Bronchial epithelial cell (primary cell): ENCODE measurements at regions not wholly inside any gene's neighbourhood (a gene's known extent, or its start where the extent isn't known, plus 50 kb on each side); places are given as distances from the start of the nearest gene placed in this dataset.

Experiments used
- DNase-seq: peaks from one replicate; pipeline ENCODE4 v3.0.0-alpha.2; 2010; ENCODE audit warnings: low read depth
- FAIRE-seq: peaks from 2 replicates; lab custom pipeline; 2011; peaks lifted over from hg19 to GRCh38; lab: Jason Lieb, UNC
- H3K27me3 ChIP-seq: 2 replicates; pipeline ENCODE4 v1.5.1; 2011; ENCODE audit warnings: low read length; ENCODE audit not compliant: control insufficient read depth, insufficient read depth
- H3K36me3 ChIP-seq: 2 replicates; pipeline ENCODE4 v1.5.1; 2011; ENCODE audit warnings: low read length; ENCODE audit not compliant: control insufficient read depth, insufficient read depth
- H3K4me3 ChIP-seq: 2 replicates; pipeline ENCODE4 v1.5.1; 2011; ENCODE audit warnings: mild to moderate bottlenecking, low read depth, low read length, control low read depth
- CTCF ChIP-seq: IDR thresholded peaks from 2 replicates; pipeline ENCODE4 v1.5.1; 2011; ENCODE audit warnings: mild to moderate bottlenecking, moderate library complexity, low read length, control low read depth, inconsistent platforms; ENCODE audit not compliant: insufficient read depth, severe bottlenecking

DNA sequence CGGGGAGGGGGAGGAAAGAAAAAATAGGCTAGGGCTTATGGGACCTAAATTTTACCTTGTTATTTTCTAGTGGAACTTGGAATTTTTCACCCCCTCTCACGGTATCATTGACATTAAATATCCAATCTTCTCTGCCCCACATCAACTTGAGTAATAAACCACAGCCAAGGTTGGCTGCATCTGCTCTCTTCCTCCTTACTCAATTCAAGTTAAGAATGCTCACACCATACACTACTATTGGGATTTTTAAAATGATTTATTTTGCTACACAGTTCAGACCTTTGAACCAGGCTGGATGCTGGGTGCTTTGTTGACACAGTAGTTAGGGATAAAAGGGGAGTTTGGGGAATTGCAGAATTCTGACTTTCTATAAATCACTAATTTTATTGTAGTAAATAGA, 78.2 kb upstream of the DHX15 start:
- no peak for FAIRE-seq
- TF ChIP-seq CTCF: no peak
- H3K27me3 ChIP-seq: peaks cover 1% of the 10 kb centered on the region

GRCh38 chr4:24664956-24665355, 80.6 kb upstream of the DHX15 start:
- Histone ChIP-seq H3K4me3 (no peak overlapping the region), H3K36me3 (no peaks in the 10 kb centered on the region), H3K27me3 (peaks cover 1% of the 10 kb centered on the region)
- DNase-seq (no peak), FAIRE-seq (no peak)
- no peak for TF ChIP-seq CTCF

More for the DNA sequence above, 78.2 kb upstream of the DHX15 start:
- DNase-seq: no peak
- no peaks in the 10 kb centered on the region for H3K36me3 ChIP-seq
- no peak overlapping the region for H3K4me3 ChIP-seq

DNA sequence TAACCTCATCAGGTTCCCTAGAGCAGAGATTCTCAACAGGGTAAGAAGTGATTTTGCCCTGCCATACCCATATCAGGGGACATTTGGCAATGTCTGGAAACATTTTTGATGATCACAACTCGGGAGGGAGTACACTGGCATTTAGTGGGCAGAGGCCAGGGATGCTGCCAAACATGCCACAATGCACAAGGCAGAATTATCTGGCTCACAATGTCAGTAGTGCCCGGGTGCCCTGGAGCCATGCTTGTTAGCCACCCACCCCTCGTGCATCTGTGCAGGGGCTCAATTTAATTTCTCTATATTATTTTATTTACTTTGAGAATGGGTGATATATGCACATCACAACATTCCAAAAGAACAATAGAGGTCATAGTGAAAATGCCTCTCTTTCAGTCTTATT, 82.0 kb upstream of the DHX15 start:
- Histone ChIP-seq H3K27me3 (peaks cover 1% of the 10 kb centered on the region), H3K36me3 (no peaks in the 10 kb centered on the region), H3K4me3 (no peak overlapping the region)
- DNase-seq (no peak), FAIRE-seq (no peak)
- TF ChIP-seq CTCF: no peak

DNA sequence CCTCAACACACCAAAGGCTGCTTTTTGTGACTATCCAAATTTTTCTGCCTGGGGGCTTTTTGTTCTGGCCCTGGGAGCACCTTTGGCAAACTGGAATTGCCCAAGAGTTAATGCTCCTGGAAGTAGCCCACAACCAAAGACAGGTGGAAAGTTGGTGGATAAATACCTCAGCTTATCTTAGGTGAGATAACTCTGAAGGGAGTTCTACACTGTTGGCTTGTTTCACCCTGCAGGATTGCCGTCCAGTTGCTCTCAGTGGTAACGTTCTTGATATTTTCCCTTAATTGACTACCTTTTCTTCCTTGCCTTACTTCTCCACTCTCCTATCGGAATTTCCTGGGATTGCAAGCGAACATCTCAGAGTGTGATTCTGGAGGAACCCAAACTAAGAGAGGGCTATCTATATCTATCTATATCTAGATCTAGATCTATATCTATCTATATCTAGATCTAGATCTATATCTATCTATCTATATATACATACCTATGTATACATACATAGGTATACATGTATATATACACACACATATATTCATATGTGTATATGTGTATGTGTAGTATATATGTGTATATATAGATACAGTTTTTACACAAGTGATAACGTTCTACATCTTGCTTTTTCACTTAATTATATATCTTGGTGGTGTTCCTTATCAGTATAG, 82.6 kb upstream of the DHX15 start:
- DNase-seq (no peak), FAIRE-seq (no peak)
- Histone ChIP-seq H3K4me3 (no peak overlapping the region), H3K27me3 (peaks cover 1% of the 10 kb centered on the region), H3K36me3 (no peaks in the 10 kb centered on the region)
- TF ChIP-seq CTCF: no peak

DNA sequence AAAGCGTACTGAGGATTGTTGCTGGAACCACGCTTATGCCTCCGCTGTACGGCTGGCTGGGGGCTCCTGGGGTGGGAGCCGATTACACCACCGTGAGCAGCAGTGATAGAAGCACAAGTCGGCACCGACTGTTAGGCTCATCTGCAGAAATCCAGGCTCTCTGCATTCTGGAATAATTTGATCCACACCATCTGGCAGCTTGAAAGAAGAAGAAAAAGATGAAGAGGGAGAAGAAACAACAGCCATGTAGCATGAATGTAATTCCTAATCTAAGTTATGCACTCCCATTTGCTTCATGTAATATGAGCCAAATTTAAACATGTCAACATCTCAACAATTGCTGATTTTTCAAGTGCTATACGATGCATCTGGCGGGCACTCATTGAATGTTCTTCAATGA, 84.6 kb upstream of the DHX15 start:
- peaks cover 1% of the 10 kb centered on the region for H3K27me3 ChIP-seq
- DNase-seq (no peak), FAIRE-seq (no peak)
- H3K36me3 ChIP-seq: no peaks in the 10 kb centered on the region
- TF ChIP-seq CTCF: no peak
- no peak overlapping the region for H3K4me3 ChIP-seq

DNA sequence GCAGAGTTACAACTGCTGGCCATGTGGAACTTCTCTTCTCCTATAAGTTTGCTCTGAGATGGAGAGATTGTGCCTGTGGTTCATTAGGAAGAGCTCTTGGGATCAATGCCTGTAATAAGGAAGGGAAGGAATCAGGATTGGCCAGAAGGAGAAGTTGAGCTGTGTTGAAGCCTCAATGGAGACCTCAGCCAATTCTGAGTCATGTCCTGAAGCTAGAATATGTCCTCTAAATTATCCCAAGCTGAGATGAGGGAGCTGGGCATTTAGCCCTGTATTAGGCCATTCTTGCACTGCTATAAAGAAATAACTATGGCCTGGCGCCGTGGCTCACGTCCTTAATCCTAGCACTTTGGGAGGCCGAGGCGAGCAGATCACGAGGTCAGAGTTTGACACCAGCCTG, 85.4 kb upstream of the DHX15 start:
- no peak for FAIRE-seq
- H3K27me3 ChIP-seq: peaks cover 1% of the 10 kb centered on the region
- no peak overlapping the region for H3K4me3 ChIP-seq
- no peaks in the 10 kb centered on the region for H3K36me3 ChIP-seq
- DNase-seq: no peak
- no peak for TF ChIP-seq CTCF
